ENCODE measurements at regions not wholly inside any gene's neighbourhood (a gene's known extent, or its start where the extent isn't known, plus 50 kb on each side); places are given as distances from the start of the nearest gene placed in this dataset.

GRCh38 chr11:116107229-116107628 lies 603.0 kb upstream of the CADM1 start:
- Histone ChIP-seq H3K9me3 (ENCODE audit: control insufficient read depth, insufficient read depth, low read length) (no peaks in the 10 kb centered on the region), H3K4me1 (ENCODE audit: control insufficient read depth, insufficient read depth, low read length) (no peaks in the 10 kb centered on the region), H3K36me3 (ENCODE audit: control insufficient read depth, insufficient read depth, low read length) (no peaks in the 10 kb centered on the region), H3K27ac (ENCODE audit: low read depth, low read length) (no peak overlapping the region), H3K4me3 (ENCODE audit: low read depth, low read length) (no peak overlapping the region), H3K27me3 (ENCODE audit: control insufficient read depth, insufficient read depth, low read length) (peaks cover 90% of the 10 kb centered on the region), H3K9ac (ENCODE audit: low read depth, low read length) (no peak overlapping the region)

GRCh38 chr11:116104498-116105174 lies 600.4 kb upstream of the CADM1 start:
- Histone ChIP-seq H3K4me1 (ENCODE audit: control insufficient read depth, insufficient read depth, low read length) (no peaks in the 10 kb centered on the region), H3K27ac (ENCODE audit: low read depth, low read length) (no peak overlapping the region), H3K9me3 (ENCODE audit: control insufficient read depth, insufficient read depth, low read length) (no peaks in the 10 kb centered on the region), H3K4me3 (ENCODE audit: low read depth, low read length) (no peak overlapping the region), H3K27me3 (ENCODE audit: control insufficient read depth, insufficient read depth, low read length) (peaks cover 80% of the 10 kb centered on the region), H3K9ac (ENCODE audit: low read depth, low read length) (no peak overlapping the region), H3K36me3 (ENCODE audit: control insufficient read depth, insufficient read depth, low read length) (no peaks in the 10 kb centered on the region)

GRCh38 chr11:116101902-116102301 lies 597.7 kb upstream of the CADM1 start:
- H3K36me3 ChIP-seq (ENCODE audit: control insufficient read depth, insufficient read depth, low read length): no peaks in the 10 kb centered on the region

GRCh38 chr11:116100016-116100415 lies 595.8 kb upstream of the CADM1 start:
- no peak overlapping the region for H3K9ac ChIP-seq (ENCODE audit: low read depth, low read length)
- no peak overlapping the region for H3K27ac ChIP-seq (ENCODE audit: low read depth, low read length)
- H3K4me3 ChIP-seq (ENCODE audit: low read depth, low read length): no peak overlapping the region
- H3K4me1 ChIP-seq (ENCODE audit: control insufficient read depth, insufficient read depth, low read length): no peaks in the 10 kb centered on the region
- H3K9me3 ChIP-seq (ENCODE audit: control insufficient read depth, insufficient read depth, low read length): no peaks in the 10 kb centered on the region
- H3K36me3 ChIP-seq (ENCODE audit: control insufficient read depth, insufficient read depth, low read length): no peaks in the 10 kb centered on the region
- H3K27me3 ChIP-seq (ENCODE audit: control insufficient read depth, insufficient read depth, low read length): peaks cover 41% of the 10 kb centered on the region

More at GRCh38 chr11:116101902-116102301, 597.7 kb upstream of the CADM1 start:
- H3K4me1 ChIP-seq (ENCODE audit: control insufficient read depth, insufficient read depth, low read length): no peaks in the 10 kb centered on the region
- H3K4me3 ChIP-seq (ENCODE audit: low read depth, low read length): no peak overlapping the region
- no peaks in the 10 kb centered on the region for H3K9me3 ChIP-seq (ENCODE audit: control insufficient read depth, insufficient read depth, low read length)
- no peak overlapping the region for H3K9ac ChIP-seq (ENCODE audit: low read depth, low read length)
- peaks cover 60% of the 10 kb centered on the region for H3K27me3 ChIP-seq (ENCODE audit: control insufficient read depth, insufficient read depth, low read length)
- H3K27ac ChIP-seq (ENCODE audit: low read depth, low read length): no peak overlapping the region

- Histone ChIP-seq H3K9me3 (ENCODE audit: control insufficient read depth, insufficient read depth, low read length) (no peaks in the 10 kb centered on the region), H3K9ac (ENCODE audit: low read depth, low read length) (no peak overlapping the region), H3K4me3 (ENCODE audit: low read depth, low read length) (no peak overlapping the region), H3K36me3 (ENCODE audit: control insufficient read depth, insufficient read depth, low read length) (no peaks in the 10 kb centered on the region), H3K27ac (ENCODE audit: low read depth, low read length) (no peak overlapping the region), H3K27me3 (ENCODE audit: control insufficient read depth, insufficient read depth, low read length) (peaks cover 36% of the 10 kb centered on the region), H3K4me1 (ENCODE audit: control insufficient read depth, insufficient read depth, low read length) (no peaks in the 10 kb centered on the region)
Measured at GRCh38 chr11:116099541-116099940, 595.3 kb upstream of the CADM1 start.

GRCh38 chr11:116096272-116096995 lies 592.2 kb upstream of the CADM1 start:
- no peaks in the 10 kb centered on the region for H3K9me3 ChIP-seq (ENCODE audit: control insufficient read depth, insufficient read depth, low read length)
- no peaks in the 10 kb centered on the region for H3K4me1 ChIP-seq (ENCODE audit: control insufficient read depth, insufficient read depth, low read length)
- H3K36me3 ChIP-seq (ENCODE audit: control insufficient read depth, insufficient read depth, low read length): no peaks in the 10 kb centered on the region
- H3K4me3 ChIP-seq (ENCODE audit: low read depth, low read length): no peak overlapping the region
- H3K27ac ChIP-seq (ENCODE audit: low read depth, low read length): no peak overlapping the region
- no peak overlapping the region for H3K9ac ChIP-seq (ENCODE audit: low read depth, low read length)
- H3K27me3 ChIP-seq (ENCODE audit: control insufficient read depth, insufficient read depth, low read length): peaks cover 12% of the 10 kb centered on the region

- H3K36me3 ChIP-seq (ENCODE audit: control insufficient read depth, insufficient read depth, low read length): no peaks in the 10 kb centered on the region
- no peaks in the 10 kb centered on the region; the same call in 1 of the 2 replicates for H3K27me3 ChIP-seq (ENCODE audit: control insufficient read depth, insufficient read depth, low read length)
- no peaks in the 10 kb centered on the region for H3K4me1 ChIP-seq (ENCODE audit: control insufficient read depth, insufficient read depth, low read length)
- no peak overlapping the region for H3K9ac ChIP-seq (ENCODE audit: low read depth, low read length)
- H3K27ac ChIP-seq (ENCODE audit: low read depth, low read length): no peak overlapping the region
- H3K9me3 ChIP-seq (ENCODE audit: control insufficient read depth, insufficient read depth, low read length): no peaks in the 10 kb centered on the region
- no peak overlapping the region for H3K4me3 ChIP-seq (ENCODE audit: low read depth, low read length)
Measured at GRCh38 chr11:116093481-116094270, 589.5 kb upstream of the CADM1 start.

- H3K27me3 ChIP-seq (ENCODE audit: control insufficient read depth, insufficient read depth, low read length): no peaks in the 10 kb centered on the region
- H3K9ac ChIP-seq (ENCODE audit: low read depth, low read length): no peak overlapping the region
- H3K4me3 ChIP-seq (ENCODE audit: low read depth, low read length): no peak overlapping the region
- no peaks in the 10 kb centered on the region for H3K4me1 ChIP-seq (ENCODE audit: control insufficient read depth, insufficient read depth, low read length)
- no peak overlapping the region for H3K27ac ChIP-seq (ENCODE audit: low read depth, low read length)
- H3K36me3 ChIP-seq (ENCODE audit: control insufficient read depth, insufficient read depth, low read length): no peaks in the 10 kb centered on the region
- H3K9me3 ChIP-seq (ENCODE audit: control insufficient read depth, insufficient read depth, low read length): no peaks in the 10 kb centered on the region
Measured at GRCh38 chr11:116093065-116093464, 588.9 kb upstream of the CADM1 start.

- no peak overlapping the region for H3K4me3 ChIP-seq (ENCODE audit: low read depth, low read length)
- H3K36me3 ChIP-seq (ENCODE audit: control insufficient read depth, insufficient read depth, low read length): no peaks in the 10 kb centered on the region
- no peak overlapping the region for H3K9ac ChIP-seq (ENCODE audit: low read depth, low read length)
- no peaks in the 10 kb centered on the region for H3K9me3 ChIP-seq (ENCODE audit: control insufficient read depth, insufficient read depth, low read length)
- H3K27me3 ChIP-seq (ENCODE audit: control insufficient read depth, insufficient read depth, low read length): no peaks in the 10 kb centered on the region
- H3K4me1 ChIP-seq (ENCODE audit: control insufficient read depth, insufficient read depth, low read length): peaks cover 10% of the 10 kb centered on the region; the same call in 1 of the 2 replicates
- no peak overlapping the region for H3K27ac ChIP-seq (ENCODE audit: low read depth, low read length)
Measured at GRCh38 chr11:116086426-116086825, 582.2 kb upstream of the CADM1 start.

GRCh38 chr11:116085031-116085635 lies 580.9 kb upstream of the CADM1 start:
- Histone ChIP-seq H3K9ac (ENCODE audit: low read depth, low read length) (no peak overlapping the region), H3K9me3 (ENCODE audit: control insufficient read depth, insufficient read depth, low read length) (no peaks in the 10 kb centered on the region), H3K4me1 (ENCODE audit: control insufficient read depth, insufficient read depth, low read length) (peaks cover 10% of the 10 kb centered on the region; the same call in 1 of the 2 replicates), H3K27ac (ENCODE audit: low read depth, low read length) (no peak overlapping the region), H3K27me3 (ENCODE audit: control insufficient read depth, insufficient read depth, low read length) (no peaks in the 10 kb centered on the region), H3K4me3 (ENCODE audit: low read depth, low read length) (no peak overlapping the region), H3K36me3 (ENCODE audit: control insufficient read depth, insufficient read depth, low read length) (no peaks in the 10 kb centered on the region)
